Thyroid gland (tissue), 4 donors: ENCODE measurements at regions not wholly inside any gene's neighbourhood (a gene's known extent, or its start where the extent isn't known, plus 50 kb on each side); places are given as distances from the start of the nearest gene placed in this dataset.

Experiments used
- DNase-seq, 2 donors: peaks; one replicate each; pipeline ENCODE4 v3.0.0-alpha.2; 2019
- H3K27ac ChIP-seq, 3 donors: fragments of 200-600 bp; sonication (generic); 1 replicate in 2 of 3; 2 replicates in 1 of 3; pipeline ENCODE4 v1.5.1; 2016 to 2019; ENCODE audit warnings: mild to moderate bottlenecking in 1 of 3, moderate library complexity in 1 of 3
- H3K27me3 ChIP-seq: fragments of 200-600 bp; sonication (generic); one replicate; pipeline ENCODE4 v1.5.1; 2019
- H3K36me3 ChIP-seq, 2 donors: fragments of 200-600 bp; sonication (generic); one replicate each; pipeline ENCODE4 v1.5.1; 2016 to 2019
- H3K4me1 ChIP-seq, 2 donors: fragments of 200-600 bp; sonication (generic); one replicate each; pipeline ENCODE4 v1.5.1; 2017 to 2019
- H3K4me3 ChIP-seq, 3 donors: fragments of 200-600 bp; sonication (generic); replicated peaks in 1 of 3; 1 replicate in 2 of 3; 2 replicates in 1 of 3; pipeline ENCODE4 v1.5.1; 2016; ENCODE audit warnings: mild to moderate bottlenecking in 1 of 3
- H3K9me3 ChIP-seq: fragments of 200-600 bp; sonication (generic); one replicate; pipeline ENCODE4 v1.5.1; 2017
- POLR2A ChIP-seq, 2 donors: fragments of 450-650 bp; IDR thresholded peaks; one replicate each; pipeline ENCODE4 v1.6.1; 2017; ENCODE audit warnings: antibody characterized with exemption in 2 of 2, mild to moderate bottlenecking in 2 of 2, moderate library complexity in 1 of 2
- WGBS, 2 donors: methylation state at CpG; one replicate each; pipeline ENCODE4 v1.1.5; 2017; 5-methylcytosine and 5-hydroxymethylcytosine counted together
- intact Hi-C: fragments of 100-400 bp; cut with DNase I; formaldehyde crosslinking; loops from one replicate; pipeline ENCODE4 v1.15.1; 2023
- TF ChIP-seq, protein P1 (sequence below), 6 experiments: fragments of 200-600 bp in 3 of 6; fragments of 450-650 bp in 3 of 6; sonication (generic) in 3 of 6; IDR thresholded peaks; one replicate each; pipeline ENCODE4 v1.5.1; 2016 to 2019; ENCODE audit warnings: antibody characterized with exemption in 6 of 6, mild to moderate bottlenecking in 2 of 6, inconsistent platforms in 1 of 6, moderate library complexity in 1 of 6

DNA sequence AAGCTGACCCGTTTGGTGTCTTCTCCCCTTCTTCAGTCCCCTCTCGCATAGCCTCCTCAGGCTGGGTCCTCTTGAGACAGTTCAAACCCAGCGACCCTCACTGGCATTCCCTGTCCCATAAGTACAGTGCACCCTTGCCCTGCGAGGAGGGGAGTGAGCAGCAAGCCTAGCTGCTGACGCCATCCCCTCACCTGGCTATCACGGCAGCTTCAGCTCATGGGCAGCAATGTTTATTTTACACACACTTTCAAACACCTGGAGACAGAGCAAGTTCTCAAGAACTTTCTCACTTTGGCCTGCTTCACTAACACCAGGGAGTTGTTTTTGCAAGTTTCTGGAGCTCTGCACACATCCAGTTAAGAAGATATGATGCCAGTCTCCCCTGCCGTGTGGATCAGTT is 189.6 kb upstream of the E2F8 start:
- Histone ChIP-seq H3K27me3 (no peaks in the 10 kb centered on the region), H3K9me3 (no peaks in the 10 kb centered on the region), H3K4me1 (peaks cover 59 to 70% of the 10 kb centered on the region in 2 donors), H3K4me3 (no peak overlapping the region), H3K36me3 (no peaks in the 10 kb centered on the region), H3K27ac (peak overlapping the region; percentile 21 to 76 (median 69))
- intact Hi-C loops: no loop called here
- 38 to 61% methylated on average over 7 of the region's 7 CpGs for WGBS, 2 donors
- TF ChIP-seq, protein P1, sequence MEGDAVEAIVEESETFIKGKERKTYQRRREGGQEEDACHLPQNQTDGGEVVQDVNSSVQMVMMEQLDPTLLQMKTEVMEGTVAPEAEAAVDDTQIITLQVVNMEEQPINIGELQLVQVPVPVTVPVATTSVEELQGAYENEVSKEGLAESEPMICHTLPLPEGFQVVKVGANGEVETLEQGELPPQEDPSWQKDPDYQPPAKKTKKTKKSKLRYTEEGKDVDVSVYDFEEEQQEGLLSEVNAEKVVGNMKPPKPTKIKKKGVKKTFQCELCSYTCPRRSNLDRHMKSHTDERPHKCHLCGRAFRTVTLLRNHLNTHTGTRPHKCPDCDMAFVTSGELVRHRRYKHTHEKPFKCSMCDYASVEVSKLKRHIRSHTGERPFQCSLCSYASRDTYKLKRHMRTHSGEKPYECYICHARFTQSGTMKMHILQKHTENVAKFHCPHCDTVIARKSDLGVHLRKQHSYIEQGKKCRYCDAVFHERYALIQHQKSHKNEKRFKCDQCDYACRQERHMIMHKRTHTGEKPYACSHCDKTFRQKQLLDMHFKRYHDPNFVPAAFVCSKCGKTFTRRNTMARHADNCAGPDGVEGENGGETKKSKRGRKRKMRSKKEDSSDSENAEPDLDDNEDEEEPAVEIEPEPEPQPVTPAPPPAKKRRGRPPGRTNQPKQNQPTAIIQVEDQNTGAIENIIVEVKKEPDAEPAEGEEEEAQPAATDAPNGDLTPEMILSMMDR (IDR thresholded peaks at IDR 0.05): no peak
- TF ChIP-seq POLR2A (IDR thresholded peaks at IDR 0.05): no peak
- peak; percentile 41 to 42 for DNase-seq

DNA sequence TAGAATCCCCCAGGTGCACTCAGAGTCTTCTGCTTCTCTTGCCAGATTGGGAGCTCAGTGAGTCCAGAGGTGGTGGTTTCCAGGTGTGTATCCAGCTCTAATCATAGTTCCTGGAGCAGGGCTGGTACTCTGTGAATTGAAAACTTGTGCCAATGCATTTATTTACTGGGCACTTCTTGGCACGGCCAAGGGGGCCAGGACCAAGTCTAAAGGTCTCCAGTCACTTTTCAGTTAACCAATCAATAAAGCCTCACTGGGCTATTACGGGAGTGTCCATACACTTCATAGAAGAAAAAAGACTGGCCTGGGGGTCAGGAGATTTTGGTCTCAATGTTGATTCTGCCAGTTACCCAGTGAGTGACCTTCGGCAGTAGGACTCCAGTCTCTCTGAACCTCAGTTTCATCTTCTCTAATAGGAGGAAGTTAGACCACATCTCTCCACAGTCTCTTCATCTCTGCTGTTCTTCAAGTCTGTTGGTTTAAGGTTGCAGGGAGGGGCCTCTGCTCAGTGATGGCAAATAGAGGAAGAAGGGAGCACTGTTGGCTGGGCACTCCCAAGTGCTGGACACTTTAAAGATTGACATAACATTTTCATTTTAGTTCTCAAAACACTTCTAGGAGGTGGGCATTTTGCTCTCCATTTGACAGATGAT is 188.5 kb upstream of the E2F8 start:
- DNase-seq: no peak

DNA sequence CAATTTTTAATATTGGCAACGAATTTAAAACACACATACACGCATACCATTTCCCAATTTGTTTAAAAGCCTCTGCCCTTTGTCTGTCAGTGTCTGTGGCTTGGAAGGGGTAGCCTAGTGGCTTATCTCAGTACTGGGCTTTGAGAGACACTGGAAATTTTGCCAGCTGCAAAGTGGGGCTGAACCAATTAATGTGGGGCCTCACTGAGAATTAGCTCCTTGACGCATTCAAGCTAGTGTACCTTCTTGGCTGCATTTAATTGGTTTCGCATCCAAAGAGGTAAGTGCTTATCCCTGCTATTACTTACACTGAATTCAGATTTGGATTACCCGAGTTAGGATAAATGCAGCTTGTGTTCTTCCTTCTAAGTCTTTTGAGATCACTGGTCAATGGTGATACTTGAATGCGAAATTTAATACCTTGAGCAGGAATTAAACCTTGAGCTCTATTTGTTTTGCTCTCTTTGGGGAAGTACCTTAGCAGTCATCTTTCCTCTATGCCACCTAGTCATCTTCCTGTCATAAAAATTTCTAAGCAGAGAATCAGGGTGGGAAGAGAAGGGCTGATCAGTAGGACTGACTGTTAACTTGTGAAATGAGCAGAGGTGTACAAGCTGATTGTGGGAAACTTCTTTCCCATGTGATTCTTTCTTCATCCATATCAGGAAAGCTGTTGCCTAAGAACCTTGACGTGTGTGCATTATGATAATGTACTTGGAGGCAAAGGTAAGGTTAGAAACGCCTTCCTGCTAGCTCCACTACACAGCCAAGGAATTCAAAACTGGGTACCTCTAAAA is 187.7 kb upstream of the E2F8 start:
- peak overlapping the region in 1 of 3 donors; percentile 18 for H3K27ac ChIP-seq
- no peak for DNase-seq
- no peaks in the 10 kb centered on the region for H3K36me3 ChIP-seq
- intact Hi-C loops: no loop called here
- TF ChIP-seq, protein P1 (IDR thresholded peaks at IDR 0.05): peak in 1 of 6 experiments; percentile 16
- TF ChIP-seq POLR2A (IDR thresholded peaks at IDR 0.05): no peak
- H3K4me1 ChIP-seq: peaks cover 64 to 81% of the 10 kb centered on the region in 2 donors
- H3K27me3 ChIP-seq: no peaks in the 10 kb centered on the region
- H3K9me3 ChIP-seq: no peaks in the 10 kb centered on the region
- no peak overlapping the region for H3K4me3 ChIP-seq
- WGBS, 2 donors: 89 to 91% methylated on average over 8 of the region's 8 CpGs

More for the DNA sequence above, 188.5 kb upstream of the E2F8 start:
- Histone ChIP-seq H3K9me3 (no peaks in the 10 kb centered on the region), H3K36me3 (no peaks in the 10 kb centered on the region), H3K4me3 (no peak overlapping the region), H3K27ac (peak overlapping the region in 2 of 3 donors; percentile 69 to 76), H3K4me1 (peaks cover 59 to 77% of the 10 kb centered on the region in 2 donors), H3K27me3 (no peaks in the 10 kb centered on the region)
- WGBS, 2 donors: 75 to 82% methylated on average over 3 of the region's 3 CpGs
- TF ChIP-seq, protein P1 (IDR thresholded peaks at IDR 0.05): no peak
- no peak for TF ChIP-seq POLR2A (IDR thresholded peaks at IDR 0.05)
- intact Hi-C loops: no loop called here

DNA sequence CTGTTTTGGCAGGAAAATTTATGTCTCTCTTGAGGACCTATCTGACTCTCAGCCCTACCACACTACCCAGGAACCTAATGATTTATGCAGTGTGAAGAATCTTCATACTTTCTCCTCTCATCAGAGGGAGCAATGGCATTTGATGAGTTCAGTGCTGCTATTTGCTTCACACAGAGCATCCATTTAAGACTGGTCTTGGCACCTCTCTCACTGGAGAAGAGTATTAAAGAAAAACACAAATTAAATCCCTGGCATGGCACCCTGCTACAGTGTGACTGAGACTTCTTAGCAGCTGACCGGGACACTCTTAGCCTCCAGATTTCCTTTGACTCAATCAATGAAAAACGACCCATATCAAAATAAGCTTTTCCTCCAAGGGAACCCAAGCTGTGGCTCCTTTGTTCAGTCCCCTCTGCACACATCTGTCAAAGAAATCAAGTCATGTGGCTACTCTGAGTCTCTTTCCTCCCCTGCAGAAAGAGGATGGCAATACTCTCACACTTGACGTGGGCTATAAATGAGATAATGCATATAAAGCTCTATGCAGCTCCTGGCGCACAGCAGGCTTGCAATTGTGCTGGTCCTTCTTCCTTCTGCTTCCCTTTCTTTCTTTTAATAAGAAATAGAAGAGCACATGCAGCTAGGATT is 186.1 kb upstream of the E2F8 start:
- Histone ChIP-seq H3K27ac (peak overlapping the region in 2 of 3 donors; percentile 22 to 47), H3K9me3 (no peaks in the 10 kb centered on the region), H3K4me1 (peaks cover 59 to 81% of the 10 kb centered on the region in 2 donors), H3K36me3 (no peaks in the 10 kb centered on the region), H3K4me3 (no peak overlapping the region), H3K27me3 (no peaks in the 10 kb centered on the region)
- DNase-seq: no peak
- TF ChIP-seq POLR2A (IDR thresholded peaks at IDR 0.05): no peak
- TF ChIP-seq, protein P1 (IDR thresholded peaks at IDR 0.05): no peak
- 49 to 54% methylated on average over 4 of the region's 4 CpGs for WGBS, 2 donors
- intact Hi-C loops: no loop called here
